ENCODE measurements at regions not wholly inside any gene's neighbourhood (a gene's known extent, or its start where the extent isn't known, plus 50 kb on each side); places are given as distances from the start of the nearest gene placed in this dataset.

DNA sequence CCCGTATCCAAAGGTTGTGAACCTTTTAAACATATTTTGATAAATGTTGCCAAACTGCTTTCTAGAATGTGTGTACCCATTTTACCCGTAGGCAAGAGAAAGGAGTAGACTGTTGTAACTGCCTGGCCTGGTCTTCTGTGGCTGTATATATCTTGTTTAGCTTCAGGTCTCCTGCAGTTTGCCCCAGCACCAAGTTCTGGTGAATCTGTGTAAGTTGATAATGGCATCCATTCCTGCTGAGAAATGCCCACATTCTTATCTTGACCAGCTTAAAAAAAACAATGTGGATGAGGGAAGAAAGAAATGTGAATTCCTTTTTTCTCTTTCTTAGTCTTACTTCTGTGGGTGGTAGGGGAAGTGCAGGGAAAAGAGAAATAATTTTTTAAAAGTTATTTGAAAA, 53.3 kb upstream of the TLE3 start:
- Histone ChIP-seq H3K36me3 (ENCODE audit: insufficient read depth, low read length) (no peaks in the 10 kb centered on the region), H3K9ac (ENCODE audit: low read length) (no peak overlapping the region), H2AFZ (ENCODE audit: low read depth, low read length) (no peak overlapping the region), H3K9me2 (ENCODE audit: insufficient read depth, low read length) (no peaks in the 10 kb centered on the region), H3K27me3 (ENCODE audit: insufficient read depth, low read depth, low read length) (no peaks in the 10 kb centered on the region), H3K27ac (ENCODE audit: low read length) (no peak overlapping the region), H3K9me3 (ENCODE audit: low read length) (no peaks in the 10 kb centered on the region), H4K20me1 (ENCODE audit: insufficient read depth) (no peaks in the 10 kb centered on the region), H3K79me2 (replicated peaks; ENCODE audit: insufficient read depth, low read length) (no peaks in the 10 kb centered on the region), H3K4me2 (ENCODE audit: low read length) (no peak overlapping the region), H3K4me3 (ENCODE audit: low read length) (no peak overlapping the region), H3F3A (ENCODE audit: insufficient read depth, low read length, poor library complexity, severe bottlenecking) (no peaks in the 10 kb centered on the region)
- no peak for TF ChIP-seq RAD21 (conservative IDR thresholded peaks at IDR 0.05)
- TF ChIP-seq TAF1 (IDR thresholded peaks at IDR 0.05; ENCODE audit: low read depth): no peak
- no peak for TF ChIP-seq POLR2AphosphoS5 (IDR thresholded peaks at IDR 0.05)
- TF ChIP-seq EZH2 (IDR thresholded peaks at IDR 0.05; ENCODE audit: borderline replicate concordance, insufficient read depth, low read length, poor library complexity, severe bottlenecking): no peak
- TF ChIP-seq MXI1 (conservative IDR thresholded peaks at IDR 0.05; ENCODE audit: poor library complexity, severe bottlenecking): no peak
- TF ChIP-seq, protein P1, sequence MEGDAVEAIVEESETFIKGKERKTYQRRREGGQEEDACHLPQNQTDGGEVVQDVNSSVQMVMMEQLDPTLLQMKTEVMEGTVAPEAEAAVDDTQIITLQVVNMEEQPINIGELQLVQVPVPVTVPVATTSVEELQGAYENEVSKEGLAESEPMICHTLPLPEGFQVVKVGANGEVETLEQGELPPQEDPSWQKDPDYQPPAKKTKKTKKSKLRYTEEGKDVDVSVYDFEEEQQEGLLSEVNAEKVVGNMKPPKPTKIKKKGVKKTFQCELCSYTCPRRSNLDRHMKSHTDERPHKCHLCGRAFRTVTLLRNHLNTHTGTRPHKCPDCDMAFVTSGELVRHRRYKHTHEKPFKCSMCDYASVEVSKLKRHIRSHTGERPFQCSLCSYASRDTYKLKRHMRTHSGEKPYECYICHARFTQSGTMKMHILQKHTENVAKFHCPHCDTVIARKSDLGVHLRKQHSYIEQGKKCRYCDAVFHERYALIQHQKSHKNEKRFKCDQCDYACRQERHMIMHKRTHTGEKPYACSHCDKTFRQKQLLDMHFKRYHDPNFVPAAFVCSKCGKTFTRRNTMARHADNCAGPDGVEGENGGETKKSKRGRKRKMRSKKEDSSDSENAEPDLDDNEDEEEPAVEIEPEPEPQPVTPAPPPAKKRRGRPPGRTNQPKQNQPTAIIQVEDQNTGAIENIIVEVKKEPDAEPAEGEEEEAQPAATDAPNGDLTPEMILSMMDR (IDR thresholded peaks at IDR 0.05; ENCODE audit: poor library complexity, severe bottlenecking): no peak
- TF ChIP-seq REST (IDR thresholded peaks at IDR 0.05; ENCODE audit: borderline replicate concordance): no peak
- TF ChIP-seq SMC3 (conservative IDR thresholded peaks at IDR 0.05; ENCODE audit: poor library complexity): no peak

GRCh38 chr15:70150405-70150747, 52.7 kb upstream of the TLE3 start:
- Histone ChIP-seq H3K27ac (ENCODE audit: low read length) (no peak overlapping the region), H3K9me3 (ENCODE audit: low read length) (no peaks in the 10 kb centered on the region), H4K20me1 (ENCODE audit: insufficient read depth) (no peaks in the 10 kb centered on the region), H3K4me2 (ENCODE audit: low read length) (no peak overlapping the region), H3F3A (ENCODE audit: insufficient read depth, low read length, poor library complexity, severe bottlenecking) (no peaks in the 10 kb centered on the region), H3K79me2 (replicated peaks; ENCODE audit: insufficient read depth, low read length) (no peaks in the 10 kb centered on the region), H3K9me2 (ENCODE audit: insufficient read depth, low read length) (no peaks in the 10 kb centered on the region), H3K36me3 (ENCODE audit: insufficient read depth, low read length) (no peaks in the 10 kb centered on the region), H2AFZ (ENCODE audit: low read depth, low read length) (no peak overlapping the region), H3K9ac (ENCODE audit: low read length) (no peak overlapping the region), H3K27me3 (ENCODE audit: insufficient read depth, low read depth, low read length) (no peaks in the 10 kb centered on the region), H3K4me3 (ENCODE audit: low read length) (no peak overlapping the region)
- TF ChIP-seq SMC3 (conservative IDR thresholded peaks at IDR 0.05; ENCODE audit: poor library complexity): no peak
- TF ChIP-seq TAF1 (IDR thresholded peaks at IDR 0.05; ENCODE audit: low read depth): no peak
- no peak for TF ChIP-seq RAD21 (conservative IDR thresholded peaks at IDR 0.05)
- TF ChIP-seq EP300 (conservative IDR thresholded peaks at IDR 0.05; ENCODE audit: poor library complexity, severe bottlenecking): no peak
- TF ChIP-seq, protein P1 (IDR thresholded peaks at IDR 0.05; ENCODE audit: poor library complexity, severe bottlenecking): no peak
- TF ChIP-seq REST (IDR thresholded peaks at IDR 0.05; ENCODE audit: borderline replicate concordance): no peak
- no peak for TF ChIP-seq EZH2 (IDR thresholded peaks at IDR 0.05; ENCODE audit: borderline replicate concordance, insufficient read depth, low read length, poor library complexity, severe bottlenecking)

Measured in neural cell (in vitro differentiated cells).